ENCODE measurements at regions not wholly inside any gene's neighbourhood (a gene's known extent, or its start where the extent isn't known, plus 50 kb on each side); places are given as distances from the start of the nearest gene placed in this dataset.

DNA sequence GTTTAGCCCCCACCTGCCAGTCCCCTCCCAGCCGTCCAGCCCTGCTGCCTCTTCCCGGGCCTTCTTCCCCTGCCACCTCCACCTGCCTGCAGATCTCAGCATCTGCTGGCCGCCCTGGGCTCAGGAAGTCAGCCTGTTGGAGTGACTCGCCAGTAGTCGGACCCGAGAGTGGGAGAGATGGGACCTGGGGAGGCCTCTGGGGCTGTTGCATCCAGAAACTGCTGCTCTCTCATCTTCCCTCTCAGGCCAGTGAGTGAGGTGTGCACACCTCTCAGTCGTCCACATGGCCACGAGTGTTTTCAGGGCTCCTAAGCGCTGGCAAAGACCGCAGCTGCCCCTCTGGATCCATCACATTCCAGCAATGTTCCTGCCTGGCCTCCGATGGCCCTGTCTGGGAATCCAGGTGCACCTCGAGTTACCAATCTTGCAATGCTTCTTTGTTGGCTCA, 151.8 kb upstream of the SOX1 start (continued):
- TF ChIP-seq HDAC6 (IDR thresholded peaks at IDR 0.05; ENCODE audit: low read depth, low read length) (no peak), GTF2F1 (IDR thresholded peaks at IDR 0.05; ENCODE audit: borderline replicate concordance, low read depth, low read length) (no peak)
